ENCODE measurements at regions not wholly inside any gene's neighbourhood (a gene's known extent, or its start where the extent isn't known, plus 50 kb on each side); places are given as distances from the start of the nearest gene placed in this dataset.

DNA sequence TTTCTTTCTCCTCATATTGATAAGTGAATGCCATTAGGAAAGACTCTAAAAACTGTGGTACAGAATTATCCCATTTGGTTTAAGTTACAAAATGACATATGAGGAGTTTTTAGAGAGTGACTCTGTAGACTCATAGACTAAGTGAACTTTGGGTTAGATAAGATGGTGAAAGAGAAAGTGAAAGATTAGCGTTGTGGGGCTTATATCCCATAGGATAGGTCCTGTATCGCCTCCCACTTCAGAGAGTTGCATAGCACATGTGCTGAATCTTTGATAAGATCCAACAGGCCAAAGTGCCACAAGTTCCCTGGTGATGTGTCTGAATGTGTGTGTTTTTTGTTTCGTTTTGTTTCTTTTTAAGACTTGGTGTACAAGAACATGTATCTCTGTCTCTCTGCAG, 666.9 kb downstream of the MECOM start:
- Histone ChIP-seq H3K4me3 (no peak overlapping the region), H3K4me1 (no peaks in the 10 kb centered on the region), H3K36me3 (no peaks in the 10 kb centered on the region), H3K9me3 (no peaks in the 10 kb centered on the region), H3K27ac (no peak overlapping the region), H3K27me3 (no peaks in the 10 kb centered on the region)
- TF ChIP-seq, protein P1, sequence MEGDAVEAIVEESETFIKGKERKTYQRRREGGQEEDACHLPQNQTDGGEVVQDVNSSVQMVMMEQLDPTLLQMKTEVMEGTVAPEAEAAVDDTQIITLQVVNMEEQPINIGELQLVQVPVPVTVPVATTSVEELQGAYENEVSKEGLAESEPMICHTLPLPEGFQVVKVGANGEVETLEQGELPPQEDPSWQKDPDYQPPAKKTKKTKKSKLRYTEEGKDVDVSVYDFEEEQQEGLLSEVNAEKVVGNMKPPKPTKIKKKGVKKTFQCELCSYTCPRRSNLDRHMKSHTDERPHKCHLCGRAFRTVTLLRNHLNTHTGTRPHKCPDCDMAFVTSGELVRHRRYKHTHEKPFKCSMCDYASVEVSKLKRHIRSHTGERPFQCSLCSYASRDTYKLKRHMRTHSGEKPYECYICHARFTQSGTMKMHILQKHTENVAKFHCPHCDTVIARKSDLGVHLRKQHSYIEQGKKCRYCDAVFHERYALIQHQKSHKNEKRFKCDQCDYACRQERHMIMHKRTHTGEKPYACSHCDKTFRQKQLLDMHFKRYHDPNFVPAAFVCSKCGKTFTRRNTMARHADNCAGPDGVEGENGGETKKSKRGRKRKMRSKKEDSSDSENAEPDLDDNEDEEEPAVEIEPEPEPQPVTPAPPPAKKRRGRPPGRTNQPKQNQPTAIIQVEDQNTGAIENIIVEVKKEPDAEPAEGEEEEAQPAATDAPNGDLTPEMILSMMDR (IDR thresholded peaks at IDR 0.05) = no peak
- no peak for DNase-seq (ENCODE audit: low spot score)

GRCh38 chr3:168995129-168995528, 668.4 kb downstream of the MECOM start:
- DNase-seq (ENCODE audit: low spot score) = no peak
- no peak overlapping the region for H3K4me3 ChIP-seq
- no peak overlapping the region for H3K27ac ChIP-seq
- TF ChIP-seq, protein P1 (IDR thresholded peaks at IDR 0.05) = no peak
- H3K27me3 ChIP-seq = no peaks in the 10 kb centered on the region
- H3K9me3 ChIP-seq = no peaks in the 10 kb centered on the region
- no peaks in the 10 kb centered on the region for H3K4me1 ChIP-seq
- no peaks in the 10 kb centered on the region for H3K36me3 ChIP-seq

DNA sequence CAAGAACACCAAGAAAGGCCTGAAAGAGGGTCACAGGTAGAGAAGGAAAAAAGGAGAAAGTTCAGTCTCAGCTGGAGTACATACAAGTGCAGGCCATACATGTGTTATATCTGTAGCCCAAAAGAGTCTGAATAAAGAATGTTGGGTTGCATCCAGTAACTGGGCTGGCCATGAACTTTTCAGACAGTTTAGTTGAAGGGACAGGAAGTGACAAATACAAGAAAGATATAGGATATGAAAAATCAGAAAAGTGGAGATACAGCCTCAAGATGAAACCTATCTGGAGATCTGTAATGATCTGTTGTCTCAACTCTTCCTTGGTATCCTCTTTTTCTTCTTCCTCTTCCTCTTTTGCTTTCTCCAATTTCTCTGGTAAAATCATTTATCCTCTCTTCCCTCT, 671.7 kb downstream of the MECOM start:
- Histone ChIP-seq H3K27me3 (no peaks in the 10 kb centered on the region), H3K9me3 (no peaks in the 10 kb centered on the region), H3K4me3 (no peak overlapping the region), H3K36me3 (no peaks in the 10 kb centered on the region), H3K27ac (no peak overlapping the region), H3K4me1 (peaks cover 0 to 3% of the 10 kb centered on the region in 2 donors)
- TF ChIP-seq, protein P1 (IDR thresholded peaks at IDR 0.05) = no peak
- no peak for DNase-seq (ENCODE audit: low spot score)

GRCh38 chr3:168990621-168991020, 672.9 kb downstream of the MECOM start:
- TF ChIP-seq, protein P1 (IDR thresholded peaks at IDR 0.05) = no peak
- Histone ChIP-seq H3K4me3 (no peak overlapping the region), H3K4me1 (peaks cover 0 to 3% of the 10 kb centered on the region in 2 donors), H3K27ac (no peak overlapping the region), H3K9me3 (no peaks in the 10 kb centered on the region), H3K27me3 (no peaks in the 10 kb centered on the region), H3K36me3 (no peaks in the 10 kb centered on the region)
- no peak for DNase-seq (ENCODE audit: low spot score)

GRCh38 chr3:168990134-168990533, 673.4 kb downstream of the MECOM start:
- Histone ChIP-seq H3K4me1 (peaks cover 0 to 3% of the 10 kb centered on the region in 2 donors), H3K9me3 (no peaks in the 10 kb centered on the region), H3K4me3 (no peak overlapping the region), H3K36me3 (no peaks in the 10 kb centered on the region), H3K27me3 (no peaks in the 10 kb centered on the region), H3K27ac (no peak overlapping the region)
- DNase-seq (ENCODE audit: low spot score) = no peak
- TF ChIP-seq, protein P1 (IDR thresholded peaks at IDR 0.05) = no peak

DNA sequence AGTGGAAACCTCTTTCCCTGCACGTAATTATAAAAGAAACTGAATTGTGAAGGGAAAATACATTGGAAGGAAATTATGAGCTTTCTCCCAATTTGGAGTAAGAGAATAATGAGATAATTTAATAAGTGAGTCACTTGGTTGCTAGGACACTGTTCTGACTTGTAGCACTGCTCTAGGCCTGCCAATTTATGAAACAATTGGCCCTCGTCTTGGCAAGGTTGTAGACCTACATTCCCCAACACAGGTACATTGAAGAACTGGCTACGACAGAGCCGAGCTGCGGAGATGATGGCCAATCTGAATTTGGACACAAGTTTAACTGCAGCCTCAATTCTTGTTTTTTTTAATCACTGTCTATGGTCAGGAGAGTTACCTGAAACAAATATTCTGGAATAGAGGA, 674.1 kb downstream of the MECOM start:
- Histone ChIP-seq H3K27me3 (no peaks in the 10 kb centered on the region), H3K36me3 (no peaks in the 10 kb centered on the region), H3K27ac (no peak overlapping the region), H3K4me3 (no peak overlapping the region), H3K9me3 (no peaks in the 10 kb centered on the region), H3K4me1 (peaks cover 0 to 3% of the 10 kb centered on the region in 2 donors)
- TF ChIP-seq, protein P1 (IDR thresholded peaks at IDR 0.05) = no peak
- DNase-seq (ENCODE audit: low spot score) = no peak

Measured in right atrium auricular region (tissue), 2 donors.